OCI-LY7 (cell line): ENCODE measurements at regions not wholly inside any gene's neighbourhood (a gene's known extent, or its start where the extent isn't known, plus 50 kb on each side); places are given as distances from the start of the nearest gene placed in this dataset.

Source experiments
- BruUV-seq: library from RNA; stranded (reverse); fragments of 400-500 nt; replicated peaks from 2 replicates; lab custom pipeline; 2021; lab: Mats Ljungman, UMichigan
- CTCF ChIA-PET: fragments of 300-600 bp; sonication (Branson Sonifier 250); formaldehyde crosslinking; loops from one replicate; lab custom pipeline; 2022; ENCODE audit warnings: antibody characterized with exemption; ENCODE audit not compliant: unreplicated experiment; lab: Charles Lee
- POLR2A ChIA-PET: fragments of 300-600 bp; sonication (Branson Sonifier 250); formaldehyde crosslinking; loops from one replicate; lab custom pipeline; 2022; ENCODE audit warnings: antibody characterized with exemption; lab: Charles Lee
- DNase-seq: peaks from one replicate; pipeline ENCODE4 v3.0.0-alpha.2; 2015; ENCODE audit warnings: low spot score
- H2AFZ ChIP-seq: fragments of 200-600 bp; sonication (generic), shearing (Covaris generic); 2 replicates; pipeline ENCODE4 v1.6.1; 2014; ENCODE audit warnings: mild to moderate bottlenecking, antibody characterized with exemption, low read length, moderate library complexity
- H3K27ac ChIP-seq: fragments of 200-600 bp; sonication (generic); 2 replicates; pipeline ENCODE4 v1.5.1; 2014; ENCODE audit warnings: mixed run types, low read depth, mild to moderate bottlenecking, moderate library complexity, low read length, inconsistent platforms; ENCODE audit not compliant: poor library complexity, severe bottlenecking
- H3K36me3 ChIP-seq: fragments of 200-600 bp; sonication (generic); 2 replicates; pipeline ENCODE4 v1.6.1; 2014; ENCODE audit warnings: mild to moderate bottlenecking, antibody characterized with exemption, low read length, moderate library complexity, mixed read lengths; ENCODE audit not compliant: insufficient read depth
- H3K4me1 ChIP-seq: fragments of 200-600 bp; sonication (generic); 2 replicates; pipeline ENCODE4 v1.5.1; 2014; ENCODE audit warnings: mild to moderate bottlenecking, low read length; ENCODE audit not compliant: insufficient read depth, poor library complexity, severe bottlenecking
- H3K4me2 ChIP-seq: fragments of 200-600 bp; sonication (generic); 2 replicates; pipeline ENCODE4 v1.6.1; 2014; ENCODE audit warnings: mild to moderate bottlenecking, low read length
- H3K4me3 ChIP-seq: fragments of 200-600 bp; sonication (generic); 2 replicates; pipeline ENCODE4 v1.5.1; 2014; ENCODE audit warnings: mild to moderate bottlenecking, low read depth, low read length; ENCODE audit not compliant: poor library complexity, severe bottlenecking
- H3K79me2 ChIP-seq: fragments of 200-600 bp; sonication (generic); 2 replicates; pipeline ENCODE4 v1.6.1; 2016; ENCODE audit warnings: low read depth, mild to moderate bottlenecking, low read length, moderate library complexity, mixed read lengths; ENCODE audit not compliant: insufficient read depth
- H3K9me2 ChIP-seq: fragments of 200-600 bp; sonication (generic); 2 replicates; pipeline ENCODE4 v1.6.1; 2016; ENCODE audit warnings: mild to moderate bottlenecking, low read length, mixed read lengths; ENCODE audit not compliant: insufficient read depth
- H3K9me3 ChIP-seq: fragments of 200-600 bp; sonication (generic); 2 replicates; pipeline ENCODE4 v1.6.1; 2014; ENCODE audit warnings: mild to moderate bottlenecking, mixed run types, low read length, mixed read lengths
- H4K20me1 ChIP-seq: fragments of 200-600 bp; sonication (generic); 2 replicates; pipeline ENCODE4 v1.6.1; 2014; ENCODE audit warnings: mild to moderate bottlenecking, antibody characterized with exemption, low read length, moderate library complexity, mixed read lengths; ENCODE audit not compliant: insufficient read depth
- EZH2phosphoT487 ChIP-seq: fragments of 200-600 bp; sonication (generic); IDR thresholded peaks from 2 replicates; pipeline ENCODE4 v1.6.1; 2018; ENCODE audit warnings: low read depth, borderline replicate concordance, mild to moderate bottlenecking, mixed run types, antibody characterized with exemption, low read length, moderate library complexity, mixed read lengths
- intact Hi-C: fragments of 100-400 bp; cut with micrococcal nuclease; formaldehyde crosslinking; loops from one replicate; pipeline ENCODE4 v1.10.0; 2022; ENCODE audit not compliant: unreplicated experiment
- TF ChIP-seq, protein P1 (sequence below): fragments of 200-600 bp; sonication (generic); conservative IDR thresholded peaks from 2 replicates; pipeline ENCODE4 v1.5.1; 2014; ENCODE audit warnings: mild to moderate bottlenecking, antibody characterized with exemption, low read length, moderate library complexity, mixed read lengths

- Histone ChIP-seq H3K79me2 (no peaks in the 10 kb centered on the region), H4K20me1 (no peaks in the 10 kb centered on the region), H3K4me2 (no peak overlapping the region), H2AFZ (no peak overlapping the region), H3K36me3 (no peaks in the 10 kb centered on the region), H3K9me3 (0 out of 2 replicates have a peak, but pooled peaks cover 6% of the 10 kb centered on the region), H3K4me3 (no peak overlapping the region), H3K27ac (no peak overlapping the region), H3K9me2 (no peaks in the 10 kb centered on the region), H3K4me1 (no peaks in the 10 kb centered on the region)
- intact Hi-C loops: no loop called here
- DNase-seq: no peak
- ChIA-PET CTCF (no interaction called here), POLR2A (no interaction called here)
- TF ChIP-seq EZH2phosphoT487: no peak
- TF ChIP-seq, protein P1, sequence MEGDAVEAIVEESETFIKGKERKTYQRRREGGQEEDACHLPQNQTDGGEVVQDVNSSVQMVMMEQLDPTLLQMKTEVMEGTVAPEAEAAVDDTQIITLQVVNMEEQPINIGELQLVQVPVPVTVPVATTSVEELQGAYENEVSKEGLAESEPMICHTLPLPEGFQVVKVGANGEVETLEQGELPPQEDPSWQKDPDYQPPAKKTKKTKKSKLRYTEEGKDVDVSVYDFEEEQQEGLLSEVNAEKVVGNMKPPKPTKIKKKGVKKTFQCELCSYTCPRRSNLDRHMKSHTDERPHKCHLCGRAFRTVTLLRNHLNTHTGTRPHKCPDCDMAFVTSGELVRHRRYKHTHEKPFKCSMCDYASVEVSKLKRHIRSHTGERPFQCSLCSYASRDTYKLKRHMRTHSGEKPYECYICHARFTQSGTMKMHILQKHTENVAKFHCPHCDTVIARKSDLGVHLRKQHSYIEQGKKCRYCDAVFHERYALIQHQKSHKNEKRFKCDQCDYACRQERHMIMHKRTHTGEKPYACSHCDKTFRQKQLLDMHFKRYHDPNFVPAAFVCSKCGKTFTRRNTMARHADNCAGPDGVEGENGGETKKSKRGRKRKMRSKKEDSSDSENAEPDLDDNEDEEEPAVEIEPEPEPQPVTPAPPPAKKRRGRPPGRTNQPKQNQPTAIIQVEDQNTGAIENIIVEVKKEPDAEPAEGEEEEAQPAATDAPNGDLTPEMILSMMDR: no peak
- no TSS peak for BruUV-seq
These were observed 1523.2 kb downstream of the UQCRFS1 start for GRCh38 chr19:27689734-27690241.

DNA sequence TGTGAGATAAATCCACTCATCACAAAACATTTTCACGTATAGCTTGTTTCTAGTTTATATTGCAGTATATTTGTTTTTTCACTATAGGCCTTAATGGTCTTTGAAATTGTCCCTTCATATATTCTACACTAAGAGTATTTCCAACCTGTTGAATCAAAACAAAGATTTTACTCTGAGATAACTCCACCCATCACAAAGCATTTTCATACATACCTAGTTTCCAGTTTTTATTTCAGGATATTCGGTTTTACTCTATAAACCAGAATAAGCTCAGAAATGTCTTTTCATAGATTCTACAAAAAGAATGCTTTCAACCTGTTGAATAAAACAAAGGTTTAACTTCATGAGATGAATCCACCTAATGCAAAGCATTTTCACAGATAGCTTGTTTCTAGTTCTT, 1528.7 kb downstream of the UQCRFS1 start:
- H3K36me3 ChIP-seq: no peaks in the 10 kb centered on the region
- no peak overlapping the region for H3K4me2 ChIP-seq
- no peaks in the 10 kb centered on the region for H3K79me2 ChIP-seq
- H3K4me1 ChIP-seq: no peaks in the 10 kb centered on the region
- CTCF ChIA-PET: no interaction called here
- DNase-seq: no peak
- H3K9me3 ChIP-seq: peaks cover 11% of the 10 kb centered on the region; the same call in 1 of the 2 replicates
- POLR2A ChIA-PET: interaction anchor here (0.8 kb wide), 1 partner anchor 19 kb away, joined by 4 read pairs; no protein-coding TSS in a partner anchor
- H3K9me2 ChIP-seq: no peaks in the 10 kb centered on the region
- BruUV-seq: no TSS peak
- H3K4me3 ChIP-seq: no peak overlapping the region
- TF ChIP-seq, protein P1: no peak
- TF ChIP-seq EZH2phosphoT487: no peak
- no peaks in the 10 kb centered on the region for H4K20me1 ChIP-seq
- H2AFZ ChIP-seq: no peak overlapping the region
- no peak overlapping the region for H3K27ac ChIP-seq
- intact Hi-C loops: loop anchor here (5.0 kb wide), 1 partner anchor 633 kb away; no protein-coding TSS in a partner anchor

DNA sequence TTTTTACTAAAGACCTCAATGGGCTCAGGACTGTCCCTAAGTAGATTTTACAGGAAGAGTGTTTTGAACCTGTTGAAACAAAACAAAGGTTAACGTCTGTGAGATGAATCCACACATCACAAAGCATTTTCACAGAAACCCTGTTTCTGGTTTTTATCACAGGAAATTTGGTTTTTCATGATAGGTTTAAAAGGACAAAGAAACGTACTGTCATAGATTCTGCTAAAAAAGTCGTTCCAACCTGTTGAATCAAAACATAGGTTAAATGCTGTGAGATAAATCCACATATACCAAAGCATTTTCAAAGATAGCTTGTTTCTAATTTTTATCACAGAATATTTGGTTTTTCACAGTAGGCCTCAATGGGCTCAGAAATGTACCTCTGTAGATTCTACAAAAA, 1531.0 kb downstream of the UQCRFS1 start:
- H3K27ac ChIP-seq: no peak overlapping the region
- DNase-seq: no peak
- intact Hi-C loops: loop anchor here (5.0 kb wide), 1 partner anchor 635 kb away; no protein-coding TSS in a partner anchor
- H3K79me2 ChIP-seq: no peaks in the 10 kb centered on the region
- no peak for TF ChIP-seq EZH2phosphoT487
- TF ChIP-seq, protein P1: no peak
- BruUV-seq: no TSS peak
- no peak overlapping the region for H2AFZ ChIP-seq
- H4K20me1 ChIP-seq: no peaks in the 10 kb centered on the region
- H3K36me3 ChIP-seq: no peaks in the 10 kb centered on the region
- CTCF ChIA-PET: no interaction called here
- POLR2A ChIA-PET: interaction anchor here (1.2 kb wide), 1 partner anchor 140 kb away, joined by 3 read pairs; no protein-coding TSS in a partner anchor
- no peaks in the 10 kb centered on the region for H3K4me1 ChIP-seq
- no peak overlapping the region for H3K4me2 ChIP-seq
- H3K9me3 ChIP-seq: peaks cover 11% of the 10 kb centered on the region; the same call in 1 of the 2 replicates
- H3K9me2 ChIP-seq: no peaks in the 10 kb centered on the region
- no peak overlapping the region for H3K4me3 ChIP-seq
